ENCODE measurements at regions not wholly inside any gene's neighbourhood (a gene's known extent, or its start where the extent isn't known, plus 50 kb on each side); places are given as distances from the start of the nearest gene placed in this dataset.

- no peak for TF ChIP-seq FOXP2 (optimal IDR thresholded peaks at IDR 0.05; ENCODE audit: borderline replicate concordance, extremely low read depth, extremely low read length, insufficient read depth)
- no peak for TF ChIP-seq POLR2AphosphoS5 (IDR thresholded peaks at IDR 0.05; ENCODE audit: low read depth, low read length)
- TF ChIP-seq TAF1 (IDR thresholded peaks at IDR 0.05; ENCODE audit: borderline replicate concordance, insufficient read depth, low read length), result no peak
- TF ChIP-seq SIN3A (IDR thresholded peaks at IDR 0.05; ENCODE audit: borderline replicate concordance, insufficient read depth, low read length), result no peak
- TF ChIP-seq REST (IDR thresholded peaks at IDR 0.05; ENCODE audit: insufficient read depth in 1 of 2, low read depth in 2 of 2, low read length in 2 of 2), result no peak
These were observed 212.8 kb downstream of the MYCN start for GRCh38 chr2:16152928-16153753.

GRCh38 chr2:16152071-16152927 is 211.9 kb downstream of the MYCN start:
- no peak for TF ChIP-seq REST (IDR thresholded peaks at IDR 0.05; ENCODE audit: insufficient read depth in 1 of 2, low read depth in 2 of 2, low read length in 2 of 2)

- TF ChIP-seq SIN3A (IDR thresholded peaks at IDR 0.05; ENCODE audit: borderline replicate concordance, insufficient read depth, low read length), result no peak
- TF ChIP-seq POLR2AphosphoS5 (IDR thresholded peaks at IDR 0.05; ENCODE audit: low read depth, low read length), result no peak
- no peak for TF ChIP-seq FOXP2 (optimal IDR thresholded peaks at IDR 0.05; ENCODE audit: borderline replicate concordance, extremely low read depth, extremely low read length, insufficient read depth)
- TF ChIP-seq TAF1 (IDR thresholded peaks at IDR 0.05; ENCODE audit: borderline replicate concordance, insufficient read depth, low read length), result no peak
- no peak for TF ChIP-seq REST (IDR thresholded peaks at IDR 0.05; ENCODE audit: insufficient read depth in 1 of 2, low read depth in 2 of 2, low read length in 2 of 2)
These were observed 211.3 kb downstream of the MYCN start for GRCh38 chr2:16151651-16152050.

- TF ChIP-seq TAF1 (IDR thresholded peaks at IDR 0.05; ENCODE audit: borderline replicate concordance, insufficient read depth, low read length) (no peak), REST (IDR thresholded peaks at IDR 0.05; ENCODE audit: insufficient read depth in 1 of 2, low read depth in 2 of 2, low read length in 2 of 2) (no peak), POLR2AphosphoS5 (IDR thresholded peaks at IDR 0.05; ENCODE audit: low read depth, low read length) (no peak), SIN3A (IDR thresholded peaks at IDR 0.05; ENCODE audit: borderline replicate concordance, insufficient read depth, low read length) (no peak), FOXP2 (optimal IDR thresholded peaks at IDR 0.05; ENCODE audit: borderline replicate concordance, extremely low read depth, extremely low read length, insufficient read depth) (no peak)
These were observed 210.9 kb downstream of the MYCN start for GRCh38 chr2:16151281-16151570.
